ENCODE measurements at regions not wholly inside any gene's neighbourhood (a gene's known extent, or its start where the extent isn't known, plus 50 kb on each side); places are given as distances from the start of the nearest gene placed in this dataset.

GRCh38 chr3:107978131-107979055 is 112.4 kb downstream of the CD47 start:
- no peak for DNase-seq (ENCODE audit: low read depth)
- no peak for TF ChIP-seq CTCF (IDR thresholded peaks at IDR 0.05; ENCODE audit: low read depth, low read length, missing control alignments)
- H3K4me3 ChIP-seq (ENCODE audit: low read depth, low read length): no peak overlapping the region

GRCh38 chr3:107977221-107978130 is 113.4 kb downstream of the CD47 start:
- no peak for DNase-seq (ENCODE audit: low read depth)
- TF ChIP-seq CTCF (IDR thresholded peaks at IDR 0.05; ENCODE audit: low read depth, low read length, missing control alignments): no peak
- no peak overlapping the region for H3K4me3 ChIP-seq (ENCODE audit: low read depth, low read length)

- DNase-seq (ENCODE audit: low read depth): no peak
- no peak for TF ChIP-seq CTCF (IDR thresholded peaks at IDR 0.05; ENCODE audit: low read depth, low read length, missing control alignments)
- H3K4me3 ChIP-seq (ENCODE audit: low read depth, low read length): no peak overlapping the region
These were observed 114.5 kb downstream of the CD47 start for GRCh38 chr3:107976202-107976800.

GRCh38 chr3:107975529-107976201 is 115.2 kb downstream of the CD47 start:
- no peak overlapping the region for H3K4me3 ChIP-seq (ENCODE audit: low read depth, low read length)
- no peak for DNase-seq (ENCODE audit: low read depth)
- no peak for TF ChIP-seq CTCF (IDR thresholded peaks at IDR 0.05; ENCODE audit: low read depth, low read length, missing control alignments)

- DNase-seq (ENCODE audit: low read depth): no peak
- no peak for TF ChIP-seq CTCF (IDR thresholded peaks at IDR 0.05; ENCODE audit: low read depth, low read length, missing control alignments)
- H3K4me3 ChIP-seq (ENCODE audit: low read depth, low read length): no peak overlapping the region
These were observed 116.9 kb downstream of the CD47 start for GRCh38 chr3:107973961-107974360.

- no peak for DNase-seq (ENCODE audit: low read depth)
- no peak overlapping the region for H3K4me3 ChIP-seq (ENCODE audit: low read depth, low read length)
- no peak for TF ChIP-seq CTCF (IDR thresholded peaks at IDR 0.05; ENCODE audit: low read depth, low read length, missing control alignments)
These were observed 117.7 kb downstream of the CD47 start for GRCh38 chr3:107973152-107973551.

Data from GM12864 (cell line).